ENCODE measurements at regions not wholly inside any gene's neighbourhood (a gene's known extent, or its start where the extent isn't known, plus 50 kb on each side); places are given as distances from the start of the nearest gene placed in this dataset.

- H3K9me3 Mint-ChIP-seq, result no peaks in the 10 kb centered on the region
- peaks cover 5% of the 10 kb centered on the region for H3K27me3 Mint-ChIP-seq (ENCODE audit: low read depth)
- DNase-seq, result no peak
- H3K4me1 Mint-ChIP-seq (ENCODE audit: low read depth), result no peaks in the 10 kb centered on the region
- intact Hi-C loops (cut with micrococcal nuclease), result loop anchor here (2.0 kb wide), 1 partner anchor 635 kb away; no protein-coding TSS in a partner anchor
- no peak overlapping the region for H3K4me3 Mint-ChIP-seq
- H3K36me3 Mint-ChIP-seq (ENCODE audit: low read depth), result no peaks in the 10 kb centered on the region
- H3K27ac Mint-ChIP-seq, result no peak overlapping the region
- CTCF ChIA-PET, result interaction anchor here (0.6 to 1.6 kb wide), 10 partner anchors 10 to 460 kb away, joined by 3 to 5 read pairs (median 3); no protein-coding TSS in a partner anchor
These were observed 200.8 kb downstream of the TFCP2L1 start for GRCh38 chr2:121084130-121084680.

- no peak overlapping the region for H3K27ac Mint-ChIP-seq
- H3K4me3 Mint-ChIP-seq, result no peak overlapping the region
- no peak for DNase-seq
- H3K4me1 Mint-ChIP-seq (ENCODE audit: low read depth), result no peaks in the 10 kb centered on the region
- H3K36me3 Mint-ChIP-seq (ENCODE audit: low read depth), result no peaks in the 10 kb centered on the region
- H3K9me3 Mint-ChIP-seq, result no peaks in the 10 kb centered on the region
- intact Hi-C loops (cut with micrococcal nuclease), result loop anchor here (1.0 to 2.0 kb wide), 2 partner anchors 270 to 633 kb away; no protein-coding TSS in a partner anchor
- CTCF ChIA-PET, result interaction anchor here (0.6 to 1.8 kb wide), 7 partner anchors 9 to 876 kb away, joined by 3 to 8 read pairs (median 3); no protein-coding TSS in a partner anchor
- H3K27me3 Mint-ChIP-seq (ENCODE audit: low read depth), result peaks cover 5% of the 10 kb centered on the region
These were observed 199.2 kb downstream of the TFCP2L1 start for GRCh38 chr2:121085801-121086200.

DNA sequence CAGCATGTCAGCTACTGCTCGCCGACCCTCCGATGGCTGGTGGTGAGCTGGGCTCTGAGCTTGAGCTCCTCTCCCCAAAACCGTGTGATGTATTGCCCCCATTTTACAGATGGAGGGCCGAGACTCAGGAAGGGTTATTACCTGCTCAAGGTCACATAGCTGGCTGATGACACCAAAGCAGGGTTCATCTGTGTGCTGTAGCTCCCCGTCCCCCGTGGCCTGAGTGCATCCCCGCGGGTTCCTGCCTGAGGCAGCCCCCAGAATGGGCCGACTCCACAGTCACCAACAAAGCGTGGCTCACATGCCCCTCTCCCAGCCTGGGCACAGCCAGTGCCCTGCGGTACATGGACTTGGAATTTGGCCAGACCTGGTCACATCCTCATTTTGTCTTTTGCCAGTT lies 198.6 kb downstream of the TFCP2L1 start:
- CTCF ChIA-PET, result interaction anchor here (0.6 to 1.8 kb wide), 5 partner anchors 8 to 876 kb away, joined by 3 to 8 read pairs (median 6); no protein-coding TSS in a partner anchor
- Mint-ChIP-seq H3K4me3 (no peak overlapping the region), H3K36me3 (ENCODE audit: low read depth) (no peaks in the 10 kb centered on the region), H3K27ac (no peak overlapping the region), H3K27me3 (ENCODE audit: low read depth) (peaks cover 5% of the 10 kb centered on the region), H3K9me3 (no peaks in the 10 kb centered on the region), H3K4me1 (ENCODE audit: low read depth) (no peaks in the 10 kb centered on the region)
- intact Hi-C loops (cut with micrococcal nuclease), result no loop called here
- DNase-seq, result no peak

GRCh38 chr2:121087117-121087516 lies 197.9 kb downstream of the TFCP2L1 start:
- CTCF ChIA-PET, result interaction anchor here (0.7 to 1.8 kb wide), 3 partner anchors 10 to 269 kb away, joined by 3 to 6 read pairs (median 3); no protein-coding TSS in a partner anchor
- no peak overlapping the region for H3K27ac Mint-ChIP-seq
- H3K4me1 Mint-ChIP-seq (ENCODE audit: low read depth), result no peaks in the 10 kb centered on the region
- peaks cover 2% of the 10 kb centered on the region for H3K9me3 Mint-ChIP-seq
- H3K4me3 Mint-ChIP-seq, result no peak overlapping the region
- no peaks in the 10 kb centered on the region for H3K36me3 Mint-ChIP-seq (ENCODE audit: low read depth)
- intact Hi-C loops (cut with micrococcal nuclease), result no loop called here
- no peak for DNase-seq
- H3K27me3 Mint-ChIP-seq (ENCODE audit: low read depth), result peaks cover 5% of the 10 kb centered on the region

- no peak overlapping the region for H3K27ac Mint-ChIP-seq
- no peak for DNase-seq
- H3K36me3 Mint-ChIP-seq (ENCODE audit: low read depth), result no peaks in the 10 kb centered on the region
- CTCF ChIA-PET, result interaction anchor here (1.8 kb wide), 1 partner anchor 8 kb away, joined by 6 read pairs; no protein-coding TSS in a partner anchor
- peaks cover 5% of the 10 kb centered on the region for H3K27me3 Mint-ChIP-seq (ENCODE audit: low read depth)
- peaks cover 3% of the 10 kb centered on the region for H3K9me3 Mint-ChIP-seq
- intact Hi-C loops (cut with micrococcal nuclease), result no loop called here
- no peak overlapping the region for H3K4me3 Mint-ChIP-seq
- no peaks in the 10 kb centered on the region for H3K4me1 Mint-ChIP-seq (ENCODE audit: low read depth)
These were observed 196.5 kb downstream of the TFCP2L1 start for GRCh38 chr2:121088251-121089165.

- DNase-seq, result no peak
- CTCF ChIA-PET, result interaction anchor here (1.8 kb wide), 1 partner anchor 9 kb away, joined by 6 read pairs; no protein-coding TSS in a partner anchor
- H3K27me3 Mint-ChIP-seq (ENCODE audit: low read depth), result peaks cover 5% of the 10 kb centered on the region
- H3K36me3 Mint-ChIP-seq (ENCODE audit: low read depth), result no peaks in the 10 kb centered on the region
- H3K9me3 Mint-ChIP-seq, result peaks cover 3% of the 10 kb centered on the region
- intact Hi-C loops (cut with micrococcal nuclease), result no loop called here
- H3K4me1 Mint-ChIP-seq (ENCODE audit: low read depth), result no peaks in the 10 kb centered on the region
- no peak overlapping the region for H3K4me3 Mint-ChIP-seq
- H3K27ac Mint-ChIP-seq, result no peak overlapping the region
These were observed 195.9 kb downstream of the TFCP2L1 start for GRCh38 chr2:121089166-121089510.

- Mint-ChIP-seq H3K27me3 (ENCODE audit: low read depth) (peaks cover 2% of the 10 kb centered on the region), H3K4me3 (no peak overlapping the region), H3K36me3 (ENCODE audit: low read depth) (no peaks in the 10 kb centered on the region), H3K27ac (no peak overlapping the region), H3K9me3 (peaks cover 3% of the 10 kb centered on the region), H3K4me1 (ENCODE audit: low read depth) (no peaks in the 10 kb centered on the region)
- intact Hi-C loops (cut with micrococcal nuclease), result no loop called here
- CTCF ChIA-PET, result interaction anchor here (1.4 to 1.8 kb wide), 2 partner anchors 10 to 266 kb away, joined by 6 to 7 read pairs; no protein-coding TSS in a partner anchor
- no peak for DNase-seq
These were observed 194.8 kb downstream of the TFCP2L1 start for GRCh38 chr2:121090088-121090715.

- CTCF ChIA-PET, result interaction anchor here (0.6 to 1.7 kb wide), 4 partner anchors 10 to 266 kb away, joined by 3 to 7 read pairs (median 4); no protein-coding TSS in a partner anchor
- Mint-ChIP-seq H3K4me3 (no peak overlapping the region), H3K9me3 (peaks cover 3% of the 10 kb centered on the region), H3K27me3 (ENCODE audit: low read depth) (peaks cover 5% of the 10 kb centered on the region), H3K36me3 (ENCODE audit: low read depth) (no peaks in the 10 kb centered on the region), H3K27ac (no peak overlapping the region), H3K4me1 (ENCODE audit: low read depth) (no peaks in the 10 kb centered on the region)
- DNase-seq, result no peak
- intact Hi-C loops (cut with micrococcal nuclease), result no loop called here
These were observed 192.9 kb downstream of the TFCP2L1 start for GRCh38 chr2:121092095-121092494.

- no peaks in the 10 kb centered on the region for H3K4me1 Mint-ChIP-seq (ENCODE audit: low read depth)
- CTCF ChIA-PET, result interaction anchor here (0.7 to 1.1 kb wide), 2 partner anchors 13 to 268 kb away, joined by 4 to 8 read pairs; no protein-coding TSS in a partner anchor
- H3K36me3 Mint-ChIP-seq (ENCODE audit: low read depth), result no peaks in the 10 kb centered on the region
- H3K27me3 Mint-ChIP-seq (ENCODE audit: low read depth), result peaks cover 5% of the 10 kb centered on the region
- DNase-seq, result no peak
- no peak overlapping the region for H3K4me3 Mint-ChIP-seq
- intact Hi-C loops (cut with micrococcal nuclease), result loop anchor here (2.0 kb wide), 1 partner anchor 625 kb away; no protein-coding TSS in a partner anchor
- peaks cover 3% of the 10 kb centered on the region for H3K9me3 Mint-ChIP-seq
- H3K27ac Mint-ChIP-seq, result no peak overlapping the region
These were observed 191.3 kb downstream of the TFCP2L1 start for GRCh38 chr2:121093692-121094091.

DNA sequence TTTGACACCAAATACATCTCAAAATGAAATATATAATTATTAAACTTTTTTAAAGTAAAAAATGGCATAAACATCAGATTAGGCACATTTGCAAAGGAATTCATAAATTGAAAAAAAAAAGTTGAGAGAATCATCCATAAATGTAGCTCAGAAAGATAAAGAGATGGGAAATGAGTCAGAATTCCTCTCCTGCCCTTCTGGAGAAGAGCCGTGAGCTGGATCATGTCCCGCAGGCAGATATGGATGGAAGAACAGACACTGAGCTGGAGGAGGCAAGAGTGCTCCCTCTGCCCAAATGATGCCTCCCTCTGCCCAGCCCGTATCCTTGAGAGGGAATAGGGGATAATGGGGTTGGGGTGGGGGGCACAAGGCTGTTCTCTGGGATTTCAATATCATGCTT lies 190.9 kb downstream of the TFCP2L1 start:
- Mint-ChIP-seq H3K4me3 (no peak overlapping the region), H3K27me3 (ENCODE audit: low read depth) (peaks cover 5% of the 10 kb centered on the region), H3K4me1 (ENCODE audit: low read depth) (no peaks in the 10 kb centered on the region), H3K9me3 (peaks cover 3% of the 10 kb centered on the region), H3K27ac (no peak overlapping the region), H3K36me3 (ENCODE audit: low read depth) (no peaks in the 10 kb centered on the region)
- intact Hi-C loops (cut with micrococcal nuclease), result loop anchor here (2.0 kb wide), 1 partner anchor 625 kb away; no protein-coding TSS in a partner anchor
- CTCF ChIA-PET, result interaction anchor here (0.7 to 1.8 kb wide), 3 partner anchors 9 to 267 kb away, joined by 4 to 8 read pairs (median 8); no protein-coding TSS in a partner anchor
- DNase-seq, result no peak

- Mint-ChIP-seq H3K27me3 (ENCODE audit: low read depth) (peaks cover 5% of the 10 kb centered on the region), H3K27ac (no peak overlapping the region), H3K4me3 (no peak overlapping the region), H3K36me3 (ENCODE audit: low read depth) (no peaks in the 10 kb centered on the region), H3K9me3 (peaks cover 3% of the 10 kb centered on the region), H3K4me1 (ENCODE audit: low read depth) (no peaks in the 10 kb centered on the region)
- intact Hi-C loops (cut with micrococcal nuclease), result loop anchor here (1.0 to 2.0 kb wide), 2 partner anchors 261 to 624 kb away; no protein-coding TSS in a partner anchor
- CTCF ChIA-PET, result interaction anchor here (0.6 to 1.8 kb wide), 9 partner anchors 9 to 1061 kb away, joined by 3 to 8 read pairs (median 5); no protein-coding TSS in a partner anchor
- DNase-seq, result no peak
These were observed 190.2 kb downstream of the TFCP2L1 start for GRCh38 chr2:121094845-121095244.

Measured in activated naive CD4-positive, alpha-beta T cell treated with anti-CD3 and anti-CD28 coated beads for 36 hours (primary cell).